ENCODE measurements at regions not wholly inside any gene's neighbourhood (a gene's known extent, or its start where the extent isn't known, plus 50 kb on each side); places are given as distances from the start of the nearest gene placed in this dataset.
"Not testable (repeated sequence)": the region's sequence is repeated elsewhere in the genome, so short reads cannot be mapped to it uniquely, and the experiment has no call there.

- ATAC-seq (no peak), DNase-seq (ENCODE audit: low read depth, low spot score) (no peak)
- intact Hi-C loops (cut with micrococcal nuclease; ENCODE audit: unreplicated experiment) (no loop called here), in situ Hi-C loops (cut with HindIII; ENCODE audit: low pct_unique_long_range_greater_than_20kb, low sequenced_read_pairs) (no loop called here)
- BruUV-seq (replicated peaks): no TSS peak
- Histone ChIP-seq H3K36me3 (ENCODE audit: control insufficient read depth, insufficient read depth, low read length) (no peaks in the 10 kb centered on the region), H3K9me3 (ENCODE audit: control insufficient read depth, insufficient read depth, low read depth, low read length) (no peaks in the 10 kb centered on the region), H3K4me3 (ENCODE audit: low read depth in 2 of 2, low read length in 2 of 2) (no peak overlapping the region), H3K4me1 (ENCODE audit: control insufficient read depth, insufficient read depth, low read length) (no peaks in the 10 kb centered on the region), H3K27ac (ENCODE audit: low read length) (no peak overlapping the region), H3K27me3 (ENCODE audit: control insufficient read depth, insufficient read depth, low read length) (no peaks in the 10 kb centered on the region)
- ChIA-PET POLR2A (no interaction called here), CTCF (no interaction called here)
- TF ChIP-seq SIN3A (IDR thresholded peaks at IDR 0.05; ENCODE audit: borderline replicate concordance, insufficient read depth, low read depth, low read length) (no peak), TCF7L2 (IDR thresholded peaks at IDR 0.05; ENCODE audit: low read depth, low read length) (no peak), POLR2AphosphoS5 (IDR thresholded peaks at IDR 0.05; ENCODE audit: low read depth, low read length) (no peak)
- TF ChIP-seq, protein P1, sequence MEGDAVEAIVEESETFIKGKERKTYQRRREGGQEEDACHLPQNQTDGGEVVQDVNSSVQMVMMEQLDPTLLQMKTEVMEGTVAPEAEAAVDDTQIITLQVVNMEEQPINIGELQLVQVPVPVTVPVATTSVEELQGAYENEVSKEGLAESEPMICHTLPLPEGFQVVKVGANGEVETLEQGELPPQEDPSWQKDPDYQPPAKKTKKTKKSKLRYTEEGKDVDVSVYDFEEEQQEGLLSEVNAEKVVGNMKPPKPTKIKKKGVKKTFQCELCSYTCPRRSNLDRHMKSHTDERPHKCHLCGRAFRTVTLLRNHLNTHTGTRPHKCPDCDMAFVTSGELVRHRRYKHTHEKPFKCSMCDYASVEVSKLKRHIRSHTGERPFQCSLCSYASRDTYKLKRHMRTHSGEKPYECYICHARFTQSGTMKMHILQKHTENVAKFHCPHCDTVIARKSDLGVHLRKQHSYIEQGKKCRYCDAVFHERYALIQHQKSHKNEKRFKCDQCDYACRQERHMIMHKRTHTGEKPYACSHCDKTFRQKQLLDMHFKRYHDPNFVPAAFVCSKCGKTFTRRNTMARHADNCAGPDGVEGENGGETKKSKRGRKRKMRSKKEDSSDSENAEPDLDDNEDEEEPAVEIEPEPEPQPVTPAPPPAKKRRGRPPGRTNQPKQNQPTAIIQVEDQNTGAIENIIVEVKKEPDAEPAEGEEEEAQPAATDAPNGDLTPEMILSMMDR (IDR thresholded peaks at IDR 0.05): no peak
- TF ChIP-seq, protein P2, sequence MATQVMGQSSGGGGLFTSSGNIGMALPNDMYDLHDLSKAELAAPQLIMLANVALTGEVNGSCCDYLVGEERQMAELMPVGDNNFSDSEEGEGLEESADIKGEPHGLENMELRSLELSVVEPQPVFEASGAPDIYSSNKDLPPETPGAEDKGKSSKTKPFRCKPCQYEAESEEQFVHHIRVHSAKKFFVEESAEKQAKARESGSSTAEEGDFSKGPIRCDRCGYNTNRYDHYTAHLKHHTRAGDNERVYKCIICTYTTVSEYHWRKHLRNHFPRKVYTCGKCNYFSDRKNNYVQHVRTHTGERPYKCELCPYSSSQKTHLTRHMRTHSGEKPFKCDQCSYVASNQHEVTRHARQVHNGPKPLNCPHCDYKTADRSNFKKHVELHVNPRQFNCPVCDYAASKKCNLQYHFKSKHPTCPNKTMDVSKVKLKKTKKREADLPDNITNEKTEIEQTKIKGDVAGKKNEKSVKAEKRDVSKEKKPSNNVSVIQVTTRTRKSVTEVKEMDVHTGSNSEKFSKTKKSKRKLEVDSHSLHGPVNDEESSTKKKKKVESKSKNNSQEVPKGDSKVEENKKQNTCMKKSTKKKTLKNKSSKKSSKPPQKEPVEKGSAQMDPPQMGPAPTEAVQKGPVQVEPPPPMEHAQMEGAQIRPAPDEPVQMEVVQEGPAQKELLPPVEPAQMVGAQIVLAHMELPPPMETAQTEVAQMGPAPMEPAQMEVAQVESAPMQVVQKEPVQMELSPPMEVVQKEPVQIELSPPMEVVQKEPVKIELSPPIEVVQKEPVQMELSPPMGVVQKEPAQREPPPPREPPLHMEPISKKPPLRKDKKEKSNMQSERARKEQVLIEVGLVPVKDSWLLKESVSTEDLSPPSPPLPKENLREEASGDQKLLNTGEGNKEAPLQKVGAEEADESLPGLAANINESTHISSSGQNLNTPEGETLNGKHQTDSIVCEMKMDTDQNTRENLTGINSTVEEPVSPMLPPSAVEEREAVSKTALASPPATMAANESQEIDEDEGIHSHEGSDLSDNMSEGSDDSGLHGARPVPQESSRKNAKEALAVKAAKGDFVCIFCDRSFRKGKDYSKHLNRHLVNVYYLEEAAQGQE (IDR thresholded peaks at IDR 0.05; ENCODE audit: insufficient read depth in 1 of 2, low read depth in 2 of 2, low read length in 1 of 2): no peak
Measured at GRCh38 chr6:8803181-8803760, 367.9 kb upstream of the SLC35B3 start.

GRCh38 chr6:8802397-8802796 lies 367.1 kb upstream of the SLC35B3 start:
- H3K27ac ChIP-seq (ENCODE audit: low read length); DNase-seq (ENCODE audit: low read depth, low spot score); ATAC-seq; H3K4me3 ChIP-seq (ENCODE audit: low read depth in 2 of 2, low read length in 2 of 2); POLR2A ChIA-PET; intact Hi-C loops (cut with micrococcal nuclease; ENCODE audit: unreplicated experiment); H3K4me1 ChIP-seq (ENCODE audit: control insufficient read depth, insufficient read depth, low read length); in situ Hi-C loops (cut with HindIII; ENCODE audit: low pct_unique_long_range_greater_than_20kb, low sequenced_read_pairs); CTCF ChIA-PET; BruUV-seq (replicated peaks); H3K9me3 ChIP-seq (ENCODE audit: control insufficient read depth, insufficient read depth, low read depth, low read length); H3K27me3 ChIP-seq (ENCODE audit: control insufficient read depth, insufficient read depth, low read length); H3K36me3 ChIP-seq (ENCODE audit: control insufficient read depth, insufficient read depth, low read length): not testable (repeated sequence)

DNA sequence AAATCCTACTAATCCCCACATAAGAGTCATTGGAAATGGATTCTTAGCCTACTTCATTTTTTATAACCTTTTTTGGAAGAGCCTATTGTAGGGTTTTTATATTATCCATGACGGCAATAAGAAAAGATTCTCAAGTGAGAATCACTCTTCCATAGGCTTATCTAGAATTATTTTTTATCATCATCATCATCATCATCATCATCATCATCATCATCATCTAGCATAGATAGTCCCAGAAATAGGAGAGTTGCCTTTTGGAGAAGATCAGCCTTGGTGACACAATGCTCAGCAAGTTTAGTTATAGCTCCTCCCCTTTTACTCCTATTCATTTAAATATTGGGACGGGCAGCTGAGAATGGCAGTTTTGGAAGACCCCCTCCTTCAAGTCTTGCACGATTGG lies 359.1 kb upstream of the SLC35B3 start:
- no peak for TF ChIP-seq POLR2AphosphoS5 (IDR thresholded peaks at IDR 0.05; ENCODE audit: low read depth, low read length)
- TF ChIP-seq, protein P2 (IDR thresholded peaks at IDR 0.05; ENCODE audit: insufficient read depth in 1 of 2, low read depth in 2 of 2, low read length in 1 of 2): no peak
- TF ChIP-seq SIN3A (IDR thresholded peaks at IDR 0.05; ENCODE audit: borderline replicate concordance, insufficient read depth, low read depth, low read length): no peak
- TF ChIP-seq TCF7L2 (IDR thresholded peaks at IDR 0.05; ENCODE audit: low read depth, low read length): no peak
- TF ChIP-seq, protein P1 (IDR thresholded peaks at IDR 0.05): no peak
- no peaks in the 10 kb centered on the region for H3K36me3 ChIP-seq (ENCODE audit: control insufficient read depth, insufficient read depth, low read length)
- in situ Hi-C loops (cut with HindIII; ENCODE audit: low pct_unique_long_range_greater_than_20kb, low sequenced_read_pairs): no loop called here
- DNase-seq (ENCODE audit: low read depth, low spot score): no peak
- ChIA-PET CTCF (no interaction called here), POLR2A (no interaction called here)
- no peaks in the 10 kb centered on the region for H3K4me1 ChIP-seq (ENCODE audit: control insufficient read depth, insufficient read depth, low read length)
- BruUV-seq (replicated peaks): no TSS peak
- intact Hi-C loops (cut with micrococcal nuclease; ENCODE audit: unreplicated experiment): no loop called here
- H3K27ac ChIP-seq (ENCODE audit: low read length): no peak overlapping the region
- no peaks in the 10 kb centered on the region; the same call in 1 of the 2 replicates for H3K27me3 ChIP-seq (ENCODE audit: control insufficient read depth, insufficient read depth, low read length)
- H3K4me3 ChIP-seq (ENCODE audit: low read depth in 2 of 2, low read length in 2 of 2): no peak overlapping the region
- no peak for ATAC-seq
- no peaks in the 10 kb centered on the region for H3K9me3 ChIP-seq (ENCODE audit: control insufficient read depth, insufficient read depth, low read depth, low read length)

Data from Panc1 (cell line).